ENCODE measurements at regions not wholly inside any gene's neighbourhood (a gene's known extent, or its start where the extent isn't known, plus 50 kb on each side); places are given as distances from the start of the nearest gene placed in this dataset.

DNA sequence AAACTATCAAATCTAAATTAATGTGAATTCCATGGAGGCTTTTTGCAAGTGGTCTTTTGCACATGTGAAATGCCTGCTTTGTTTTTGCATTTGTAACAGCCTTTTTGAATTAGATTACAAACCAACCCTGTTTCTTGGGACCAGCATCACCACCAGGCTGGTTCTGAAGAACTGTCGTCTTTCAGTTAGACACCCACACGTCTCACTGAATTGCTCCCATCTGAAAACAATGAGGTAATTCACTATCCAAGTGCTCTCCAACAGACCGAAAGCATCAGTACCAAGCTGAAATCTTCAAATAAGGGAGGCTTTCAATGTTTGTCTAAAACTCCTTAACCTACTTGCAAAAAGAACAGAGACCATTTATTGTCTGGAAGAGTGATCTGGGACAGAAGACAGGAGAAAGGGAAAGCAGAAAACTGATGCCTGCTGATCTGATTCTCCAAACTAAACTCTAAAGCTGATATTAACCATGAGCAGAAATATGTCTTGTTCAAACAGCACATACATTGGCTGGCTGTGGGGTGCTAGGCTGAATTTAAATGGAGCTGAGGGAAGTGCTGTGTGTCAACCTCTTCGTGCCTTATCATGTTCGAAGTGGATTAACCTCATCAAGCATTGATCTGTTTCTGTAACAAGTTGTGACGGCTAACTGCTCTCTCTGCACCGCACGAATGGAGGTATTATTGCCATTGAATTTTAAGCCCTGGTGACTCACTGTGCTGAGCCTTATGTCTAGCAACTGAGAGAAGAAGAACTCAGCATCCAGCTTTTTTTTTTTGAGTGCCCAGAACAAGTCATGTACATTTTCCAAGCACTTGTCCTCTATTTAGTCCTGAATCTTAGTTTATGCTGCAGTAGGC, 213.7 kb upstream of the P2RY1 start:
- no TSS peak for BruUV-seq (replicated peaks)
- in situ Hi-C loops (cut with MboI) = no loop called here
- Histone ChIP-seq H3K4me1 (replicated peaks in 1 of 2; ENCODE audit: control insufficient read depth in 2 of 2, insufficient read depth in 2 of 2, low read length in 2 of 2) (no peaks in the 10 kb centered on the region; a peak in 1 of 5 replicates), H4K20me1 (replicated peaks; ENCODE audit: control insufficient read depth, insufficient read depth, low read length) (no peaks in the 10 kb centered on the region), H3K9me1 (ENCODE audit: control insufficient read depth, insufficient read depth, low read length) (no peaks in the 10 kb centered on the region), H2AFZ (ENCODE audit: low read depth, low read length) (peak overlapping the region; percentile 65), H3K79me2 (ENCODE audit: control insufficient read depth, insufficient read depth, low read length) (no peaks in the 10 kb centered on the region), H3K27me3 (ENCODE audit: control insufficient read depth in 2 of 2, insufficient read depth in 2 of 2, low read length in 2 of 2) (no peaks in the 10 kb centered on the region), H3K27ac (ENCODE audit: extremely low read depth, low read depth, low read length) (no peak overlapping the region), H3K9me3 (replicated peaks; ENCODE audit: control insufficient read depth, insufficient read depth, low read depth, low read length) (no peaks in the 10 kb centered on the region), H3K4me3 (no peak overlapping the region), H3K4me2 (ENCODE audit: insufficient read depth, low read length) (0 out of 2 replicates have a peak overlapping the region, but pooled peaks have one; percentile 21), H3K9ac (ENCODE audit: insufficient read depth in 1 of 2, low read depth in 2 of 2, low read length in 2 of 2) (no peak overlapping the region), H3K36me3 (ENCODE audit: control insufficient read depth, insufficient read depth, low read length) (no peaks in the 10 kb centered on the region)
- FAIRE-seq (peak; percentile 11), ATAC-seq (peak; percentile 39), DNase-seq (ENCODE audit: extremely low read depth in 1 of 4, low spot score in 3 of 4) (no peak)
- POLR2A ChIA-PET = interaction anchor here (0.6 to 2.1 kb wide), 2 partner anchors 12 to 213 kb away, joined by 3 to 6 read pairs; no protein-coding TSS in a partner anchor
- 25% methylated on average over 8 of the region's 8 CpGs for WGBS (ENCODE audit: insufficient coverage, low coverage, missing lambda C conversion rate)
- intact Hi-C loops (cut with micrococcal nuclease) = no loop called here
- CTCF ChIA-PET (ENCODE audit: low intra/inter-chr PET ratio) = no interaction called here
- TF ChIP-seq SMARCA5 (IDR thresholded peaks at IDR 0.05) (no peak), ID3 (CRISPR knock-in tag; IDR thresholded peaks at IDR 0.05) (no peak), ID3 (tag; IDR thresholded peaks at IDR 0.05) (no peak), ZC3H8 (IDR thresholded peaks at IDR 0.05) (no peak), SP1 (CRISPR knock-in tag; IDR thresholded peaks at IDR 0.05) (no peak), CBX3 (IDR thresholded peaks at IDR 0.05; ENCODE audit: borderline replicate concordance in 1 of 2, low read length in 2 of 2) (no peak), GTF2F1 (IDR thresholded peaks at IDR 0.05; ENCODE audit: low read depth, low read length) (no peak), MBD2 (IDR thresholded peaks at IDR 0.05; ENCODE audit: borderline replicate concordance, low read depth) (no peak), EZH2 (IDR thresholded peaks at IDR 0.05; ENCODE audit: borderline replicate concordance, low read depth, low read length) (no peak), CXXC5 (CRISPR knock-in tag; IDR thresholded peaks at IDR 0.05) (no peak), ZNF12 (CRISPR knock-in tag; IDR thresholded peaks at IDR 0.05) (no peak), HNRNPH1 (optimal IDR thresholded peaks at IDR 0.05; ENCODE audit: low read depth, low read length) (no peak), XRCC5 (IDR thresholded peaks at IDR 0.05; ENCODE audit: low read depth, low read length) (no peak)
- TF ChIP-seq, protein P1, sequence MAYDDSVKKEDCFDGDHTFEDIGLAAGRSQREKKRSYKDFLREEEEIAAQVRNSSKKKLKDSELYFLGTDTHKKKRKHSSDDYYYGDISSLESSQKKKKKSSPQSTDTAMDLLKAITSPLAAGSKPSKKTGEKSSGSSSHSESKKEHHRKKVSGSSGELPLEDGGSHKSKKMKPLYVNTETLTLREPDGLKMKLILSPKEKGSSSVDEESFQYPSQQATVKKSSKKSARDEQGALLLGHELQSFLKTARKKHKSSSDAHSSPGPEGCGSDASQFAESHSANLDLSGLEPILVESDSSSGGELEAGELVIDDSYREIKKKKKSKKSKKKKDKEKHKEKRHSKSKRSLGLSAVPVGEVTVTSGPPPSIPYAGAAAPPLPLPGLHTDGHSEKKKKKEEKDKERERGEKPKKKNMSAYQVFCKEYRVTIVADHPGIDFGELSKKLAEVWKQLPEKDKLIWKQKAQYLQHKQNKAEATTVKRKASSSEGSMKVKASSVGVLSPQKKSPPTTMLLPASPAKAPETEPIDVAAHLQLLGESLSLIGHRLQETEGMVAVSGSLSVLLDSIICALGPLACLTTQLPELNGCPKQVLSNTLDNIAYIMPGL (CRISPR knock-in tag; IDR thresholded peaks at IDR 0.05) = no peak

All from K562 (cell line).